Heart right ventricle (tissue), 16 donors: ENCODE measurements at regions not wholly inside any gene's neighbourhood (a gene's known extent, or its start where the extent isn't known, plus 50 kb on each side); places are given as distances from the start of the nearest gene placed in this dataset.

ENCODE experiments used
- ATAC-seq, 8 donors: fragments of 200-7000 bp; cut with Tn5 transposase; one replicate each; pipeline ENCODE4 v1.9.1; 2020; ENCODE audit warnings: mild to moderate bottlenecking in 8 of 8, moderate library complexity in 8 of 8, moderate number of reproducible peaks in 1 of 8
- DNase-seq, 2 donors: peaks; one replicate each; pipeline ENCODE4 v3.0.0-alpha.2; 2020
- H3K27ac ChIP-seq, 10 donors: fragments of 200-600 bp; sonication (generic) in 2 of 10; one replicate each; pipeline versions ENCODE4 v1.5.0 to v1.8.0; 2020 to 2022; ENCODE audit warnings: mild to moderate bottlenecking in 3 of 10
- H3K27me3 ChIP-seq, 7 donors: fragments of 200-600 bp; one replicate each; pipeline ENCODE4 v1.8.0; 2021 to 2022; ENCODE audit warnings: mild to moderate bottlenecking in 2 of 7
- H3K36me3 ChIP-seq, 9 donors: fragments of 200-600 bp; sonication (generic) in 1 of 9; one replicate each; pipeline versions ENCODE4 v1.5.0 to v1.8.0; 2020 to 2022; ENCODE audit warnings: mild to moderate bottlenecking in 2 of 9
- H3K4me1 ChIP-seq, 9 donors: fragments of 200-600 bp; sonication (generic) in 1 of 9; one replicate each; pipeline versions ENCODE4 v1.5.0 to v1.8.0; 2020 to 2022; ENCODE audit warnings: mild to moderate bottlenecking in 4 of 9
- H3K4me3 ChIP-seq, 10 donors: fragments of 200-600 bp; sonication (generic) in 2 of 10; one replicate each; pipeline versions ENCODE4 v1.5.0 to v1.8.0; 2020 to 2022; ENCODE audit warnings: mild to moderate bottlenecking in 7 of 10, moderate library complexity in 2 of 10
- H3K9me3 ChIP-seq, 11 donors: fragments of 200-600 bp in 10 of 11; sonication (generic) in 2 of 11; one replicate each; pipeline versions ENCODE4 v1.5.0 to v1.8.0; 2013 to 2022; ENCODE audit warnings: mild to moderate bottlenecking in 2 of 11, control low read depth in 1 of 11, moderate library complexity in 1 of 11
- CTCF ChIP-seq, 9 donors: fragments of 200-600 bp; sonication (generic) in 2 of 9; IDR thresholded peaks; one replicate each; pipeline versions ENCODE4 v1.5.0 to v1.8.0; 2021 to 2022; ENCODE audit warnings: antibody characterized with exemption in 9 of 9, mild to moderate bottlenecking in 5 of 9, moderate library complexity in 1 of 9
- WGBS, 2 donors: extraction: QIAGEN DNeasy Blood & Tissue Kit; methylation state at CpG; one replicate each; pipeline ENCODE4 v1.1.7; 2013; ENCODE audit warnings: inconsistent platforms in 1 of 2; 5-methylcytosine and 5-hydroxymethylcytosine counted together
- intact Hi-C, 10 donors: fragments of 100-400 bp; cut with DNase I; formaldehyde crosslinking; loops; one replicate each; pipeline versions ENCODE4 v1.11.1 to v1.14.2; 2022
- donor health status: Arrhythmogenic right ventricular cardiomyopathy.
- donor health status: ischemic (EF 13 %, LVEDD 7.1; RV severe dilation, severe dysfunction).
- donor health status: healthy with polysubstance abuse.
- donor health status: DM: no; HTN: yes; CAD: no.
- donor health status: DM: no; HTN: no; CAD: no.
- donor health status: ischemic (EF 25% LVEDD 6.9; RV normal size, moderate dysfunction).
- donor health status: ischemic (EF 25% LVEDD 5.7; RV mildly dilated, moderate dysfunction).
- donor health status: healthy.
- donor health status: DM: yes; HTN: yes; CAD: no.
- donor health status: Ischemic cardiomyopathy.
- donor health status: ischemic (EF 35%, LVEDD 5.7; RV mildly dilated, moderate dysfunction).
- donor health status: nonischemic (EF 11% LVEDD 7.7; RV severe dilation, severe dysfunction).
- donor health status: DM: yes; HTN: yes; CAD: no.
- donor health status: PGD.
- donor health status: ischemic (EF 29% LVEDD 5.4; RV normal size, mild dysfunction).
- donor health status: nonischemic (EF 23%, LVEDD 6.1; RV moderate dilation, normal function).

- ATAC-seq (no peak), DNase-seq (no peak)
- WGBS, 2 donors: 71 to 72% methylated on average over 1 of the region's 1 CpG
- Histone ChIP-seq H3K27me3 (peaks cover 0 to 30% (median 5%) of the 10 kb centered on the region in 7 donors), H3K4me3 (no peak overlapping the region), H3K9me3 (no peaks in the 10 kb centered on the region), H3K27ac (no peak overlapping the region), H3K36me3 (no peaks in the 10 kb centered on the region), H3K4me1 (no peaks in the 10 kb centered on the region)
- no peak for TF ChIP-seq CTCF (IDR thresholded peaks at IDR 0.05)
- intact Hi-C loops: no loop called here
Observed at GRCh38 chr10:77699080-77699645, 61.6 kb upstream of the KCNMA1 start.

GRCh38 chr10:77698267-77698931, 60.8 kb upstream of the KCNMA1 start:
- Histone ChIP-seq H3K4me1 (no peaks in the 10 kb centered on the region), H3K27ac (no peak overlapping the region), H3K27me3 (peaks cover 0 to 22% (median 5%) of the 10 kb centered on the region in 7 donors), H3K9me3 (no peaks in the 10 kb centered on the region), H3K4me3 (no peak overlapping the region), H3K36me3 (no peaks in the 10 kb centered on the region)
- intact Hi-C loops: no loop called here
- ATAC-seq: no peak
- DNase-seq: no peak
- 90 to 91% methylated on average over 5 of the region's 5 CpGs for WGBS, 2 donors
- no peak for TF ChIP-seq CTCF (IDR thresholded peaks at IDR 0.05)

GRCh38 chr10:77696584-77696983, 59.0 kb upstream of the KCNMA1 start:
- Histone ChIP-seq H3K9me3 (no peaks in the 10 kb centered on the region), H3K27me3 (peaks cover 0 to 19% (median 5%) of the 10 kb centered on the region in 7 donors), H3K27ac (no peak overlapping the region), H3K4me1 (no peaks in the 10 kb centered on the region), H3K4me3 (no peak overlapping the region), H3K36me3 (no peaks in the 10 kb centered on the region)
- DNase-seq (no peak), ATAC-seq (no peak)
- no peak for TF ChIP-seq CTCF (IDR thresholded peaks at IDR 0.05)
- intact Hi-C loops: no loop called here
- WGBS, 2 donors: 93 to 94% methylated on average over 10 of the region's 10 CpGs

- Histone ChIP-seq H3K36me3 (no peaks in the 10 kb centered on the region), H3K9me3 (no peaks in the 10 kb centered on the region), H3K27me3 (peaks cover 0 to 18% (median 5%) of the 10 kb centered on the region in 7 donors), H3K27ac (no peak overlapping the region), H3K4me1 (no peaks in the 10 kb centered on the region), H3K4me3 (no peak overlapping the region)
- ATAC-seq (no peak), DNase-seq (no peak)
- intact Hi-C loops: no loop called here
- 71 to 80% methylated on average over 1 of the region's 1 CpG for WGBS, 2 donors
- TF ChIP-seq CTCF (IDR thresholded peaks at IDR 0.05): no peak
Observed at GRCh38 chr10:77695186-77695585, 57.6 kb upstream of the KCNMA1 start.
